AG04449 (cell line): ENCODE measurements at regions not wholly inside any gene's neighbourhood (a gene's known extent, or its start where the extent isn't known, plus 50 kb on each side); places are given as distances from the start of the nearest gene placed in this dataset.

Experiments used
- CTCF ChIA-PET: fragments of 350-600 bp; formaldehyde crosslinking; extraction: SDS; loops from one replicate; lab custom pipeline; 2021; ENCODE audit warnings: antibody characterized with exemption; lab: Yijun Ruan, JAX
- POLR2A ChIA-PET: fragments of 400-600, 350-600 bp; formaldehyde crosslinking; extraction: SDS; loops from one replicate; lab custom pipeline; 2020; ENCODE audit warnings: antibody characterized with exemption, inconsistent platforms; lab: Yijun Ruan, JAX
- DNase-seq: peaks from one replicate; pipeline ENCODE4 v3.0.0-alpha.2; 2010; ENCODE audit warnings: low read depth, low spot score
- H3K4me3 ChIP-seq: 2 replicates; pipeline ENCODE4 v1.5.1; 2011; ENCODE audit warnings: low read depth, mild to moderate bottlenecking, control low read depth, low read length
- TF ChIP-seq, protein P1 (sequence below): IDR thresholded peaks from one replicate; pipeline ENCODE4 v1.5.1; 2011; ENCODE audit warnings: mild to moderate bottlenecking, moderate library complexity, low read length, control low read depth, inconsistent platforms; ENCODE audit not compliant: insufficient read depth; ENCODE audit errors: missing control alignments

DNA sequence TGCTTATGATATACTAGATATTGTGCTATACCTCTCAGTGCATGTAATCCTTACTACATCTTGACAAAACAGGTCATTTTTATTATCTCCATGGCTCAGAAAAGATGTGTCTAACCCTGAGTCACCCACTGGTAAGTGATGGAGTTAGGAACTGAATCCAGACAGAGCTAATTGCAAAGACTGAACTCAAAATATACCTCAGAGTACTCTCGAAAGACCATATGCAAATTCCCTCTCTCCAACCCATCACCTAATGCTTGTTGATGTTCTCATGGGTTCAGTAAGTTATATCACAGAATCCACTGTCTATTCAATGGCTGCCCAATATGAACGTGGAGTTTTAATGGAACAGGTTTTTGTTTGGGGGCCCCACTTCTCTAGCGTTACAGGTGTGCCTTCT lies 246.0 kb downstream of the PMP22 start:
- DNase-seq = no peak
- ChIA-PET CTCF (no interaction called here), POLR2A (no interaction called here)
- TF ChIP-seq, protein P1, sequence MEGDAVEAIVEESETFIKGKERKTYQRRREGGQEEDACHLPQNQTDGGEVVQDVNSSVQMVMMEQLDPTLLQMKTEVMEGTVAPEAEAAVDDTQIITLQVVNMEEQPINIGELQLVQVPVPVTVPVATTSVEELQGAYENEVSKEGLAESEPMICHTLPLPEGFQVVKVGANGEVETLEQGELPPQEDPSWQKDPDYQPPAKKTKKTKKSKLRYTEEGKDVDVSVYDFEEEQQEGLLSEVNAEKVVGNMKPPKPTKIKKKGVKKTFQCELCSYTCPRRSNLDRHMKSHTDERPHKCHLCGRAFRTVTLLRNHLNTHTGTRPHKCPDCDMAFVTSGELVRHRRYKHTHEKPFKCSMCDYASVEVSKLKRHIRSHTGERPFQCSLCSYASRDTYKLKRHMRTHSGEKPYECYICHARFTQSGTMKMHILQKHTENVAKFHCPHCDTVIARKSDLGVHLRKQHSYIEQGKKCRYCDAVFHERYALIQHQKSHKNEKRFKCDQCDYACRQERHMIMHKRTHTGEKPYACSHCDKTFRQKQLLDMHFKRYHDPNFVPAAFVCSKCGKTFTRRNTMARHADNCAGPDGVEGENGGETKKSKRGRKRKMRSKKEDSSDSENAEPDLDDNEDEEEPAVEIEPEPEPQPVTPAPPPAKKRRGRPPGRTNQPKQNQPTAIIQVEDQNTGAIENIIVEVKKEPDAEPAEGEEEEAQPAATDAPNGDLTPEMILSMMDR = no peak
- H3K4me3 ChIP-seq = no peak overlapping the region

DNA sequence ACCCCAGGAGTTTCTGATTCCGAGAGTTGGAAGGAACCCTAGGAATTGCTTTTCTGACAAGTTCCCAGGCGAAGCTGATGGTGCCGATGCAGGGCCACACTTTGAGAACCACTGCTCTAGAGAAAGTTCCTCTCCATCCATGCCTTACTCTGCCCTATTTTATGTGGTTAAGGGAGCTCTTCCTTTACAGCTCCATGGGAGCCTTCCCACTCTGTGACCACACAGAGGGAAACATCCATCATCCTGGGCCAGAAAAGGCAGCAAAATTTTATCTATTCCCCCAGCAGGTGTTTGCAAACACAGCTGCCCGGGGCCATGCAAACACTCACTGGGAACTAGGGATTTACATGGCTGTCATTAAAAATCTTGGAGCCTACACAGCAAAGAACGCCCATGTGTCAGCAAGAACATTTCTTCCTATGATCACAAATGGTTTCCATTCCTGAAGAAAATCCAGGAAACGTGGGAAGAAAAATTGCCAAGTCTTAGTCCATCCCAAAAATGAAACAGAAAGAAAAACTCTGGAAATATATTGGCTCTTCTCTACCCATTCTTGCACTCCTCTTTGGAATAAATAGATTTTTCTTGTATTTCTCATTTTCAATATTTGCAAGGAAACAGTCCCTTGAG lies 252.7 kb downstream of the PMP22 start:
- ChIA-PET CTCF (no interaction called here), POLR2A (no interaction called here)
- no peak for DNase-seq
- TF ChIP-seq, protein P1 = no peak
- no peak overlapping the region for H3K4me3 ChIP-seq

- ChIA-PET CTCF (interaction anchor here (1.0 kb wide), 1 partner anchor 12 kb away, joined by 3 read pairs; no protein-coding TSS in a partner anchor), POLR2A (no interaction called here)
- no peak overlapping the region for H3K4me3 ChIP-seq
- TF ChIP-seq, protein P1 = no peak
- DNase-seq = no peak
These were observed 256.0 kb downstream of the PMP22 start for GRCh38 chr17:15009087-15009486.

GRCh38 chr17:15007147-15007553 lies 258.0 kb downstream of the PMP22 start:
- no peak overlapping the region for H3K4me3 ChIP-seq
- CTCF ChIA-PET = no interaction called here
- TF ChIP-seq, protein P1 = no peak
- POLR2A ChIA-PET = no interaction called here
- DNase-seq = no peak

DNA sequence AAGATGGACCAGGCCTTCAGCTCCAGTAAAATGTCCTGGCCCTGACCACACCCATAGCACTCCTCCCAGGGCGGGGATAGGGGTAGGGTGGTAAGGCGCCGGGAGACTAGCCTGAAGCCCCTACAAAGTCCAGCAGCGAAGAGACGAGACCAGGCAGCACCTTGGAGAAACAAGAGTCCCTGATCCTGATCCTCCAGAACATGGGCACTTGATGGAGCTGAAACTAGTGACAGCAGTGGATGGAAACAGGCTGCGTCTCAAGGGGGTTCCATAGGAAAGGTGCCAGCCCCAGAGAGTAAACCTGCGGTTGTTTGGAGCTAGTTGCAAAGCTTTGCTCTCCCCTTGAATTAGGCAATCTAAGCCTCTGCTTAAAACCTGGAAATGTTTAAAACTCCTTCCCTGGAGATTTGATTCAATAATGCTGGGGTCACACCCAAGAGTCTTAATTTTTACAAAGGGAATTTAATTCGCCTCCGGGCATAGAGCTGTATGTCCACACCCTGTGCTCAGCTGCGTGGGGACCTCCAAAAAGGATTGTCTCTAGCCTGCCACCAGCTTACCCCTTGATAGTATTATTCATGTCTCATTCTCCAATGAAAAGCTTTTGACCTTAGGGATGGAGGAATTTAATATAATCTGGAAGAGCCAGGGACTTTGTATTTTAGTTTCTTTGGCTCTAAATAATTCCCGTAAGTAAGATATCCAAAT lies 258.6 kb downstream of the PMP22 start:
- POLR2A ChIA-PET = no interaction called here
- TF ChIP-seq, protein P1 = no peak

DNA sequence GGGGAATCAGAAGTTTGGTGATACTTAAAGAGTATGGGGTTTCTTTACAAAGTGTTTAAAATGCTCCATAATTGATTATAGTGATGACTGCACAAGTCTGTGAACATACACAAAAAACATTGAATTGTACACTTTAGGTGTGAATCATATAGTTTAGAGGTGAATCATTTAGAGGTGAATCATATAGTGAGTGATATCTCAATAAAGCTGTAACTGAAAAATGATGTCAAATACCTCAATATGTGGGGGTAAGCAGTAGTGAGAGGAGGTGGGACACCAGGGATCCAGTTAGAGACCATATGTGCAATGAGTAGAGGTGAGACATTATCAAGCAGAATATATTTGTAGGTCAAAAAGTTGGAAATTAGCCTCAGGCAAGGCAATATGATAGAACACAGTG lies 264.5 kb downstream of the PMP22 start:
- no peak overlapping the region for H3K4me3 ChIP-seq
- TF ChIP-seq, protein P1 = no peak
- ChIA-PET CTCF (no interaction called here), POLR2A (no interaction called here)
- no peak for DNase-seq

More for the DNA sequence above, 258.6 kb downstream of the PMP22 start:
- CTCF ChIA-PET = no interaction called here
- H3K4me3 ChIP-seq = no peak overlapping the region
- no peak for DNase-seq
